MM.1S (cell line): ENCODE measurements at regions not wholly inside any gene's neighbourhood (a gene's known extent, or its start where the extent isn't known, plus 50 kb on each side); places are given as distances from the start of the nearest gene placed in this dataset.

ENCODE experiments used
- EZH2 ChIP-seq: fragments of 300-600 bp; sonication (generic); optimal IDR thresholded peaks from 2 replicates; pipeline ENCODE3; 2017; ENCODE audit warnings: low read depth, mild to moderate bottlenecking, antibody characterized with exemption, low read length, mixed read lengths
- TF ChIP-seq, protein P1 (sequence below): fragments of 300-600 bp; sonication (generic); IDR thresholded peaks from 2 replicates; pipeline ENCODE4 v1.5.1; 2016; ENCODE audit warnings: antibody characterized with exemption, low read length, mixed read lengths

DNA sequence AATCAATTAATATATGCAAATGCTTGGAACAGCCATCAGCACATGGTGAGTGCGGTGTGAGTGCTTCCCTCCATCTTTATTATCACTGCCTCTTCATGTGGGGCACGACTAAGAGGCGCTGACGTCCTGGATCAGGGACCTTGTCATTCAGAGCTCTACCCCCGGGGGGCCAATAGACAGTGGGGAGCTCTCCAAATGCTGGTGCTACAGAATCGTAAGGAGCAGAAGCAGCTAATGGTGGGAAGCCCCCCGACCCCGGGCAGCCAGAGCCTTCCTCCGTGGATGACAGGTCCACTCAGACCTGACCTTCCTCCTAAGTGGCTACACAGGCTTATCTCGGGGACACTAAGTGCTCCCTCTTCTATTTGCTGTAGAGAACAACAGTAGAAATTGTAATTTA, 257.5 kb upstream of the PMEPA1 start:
- TF ChIP-seq, protein P1, sequence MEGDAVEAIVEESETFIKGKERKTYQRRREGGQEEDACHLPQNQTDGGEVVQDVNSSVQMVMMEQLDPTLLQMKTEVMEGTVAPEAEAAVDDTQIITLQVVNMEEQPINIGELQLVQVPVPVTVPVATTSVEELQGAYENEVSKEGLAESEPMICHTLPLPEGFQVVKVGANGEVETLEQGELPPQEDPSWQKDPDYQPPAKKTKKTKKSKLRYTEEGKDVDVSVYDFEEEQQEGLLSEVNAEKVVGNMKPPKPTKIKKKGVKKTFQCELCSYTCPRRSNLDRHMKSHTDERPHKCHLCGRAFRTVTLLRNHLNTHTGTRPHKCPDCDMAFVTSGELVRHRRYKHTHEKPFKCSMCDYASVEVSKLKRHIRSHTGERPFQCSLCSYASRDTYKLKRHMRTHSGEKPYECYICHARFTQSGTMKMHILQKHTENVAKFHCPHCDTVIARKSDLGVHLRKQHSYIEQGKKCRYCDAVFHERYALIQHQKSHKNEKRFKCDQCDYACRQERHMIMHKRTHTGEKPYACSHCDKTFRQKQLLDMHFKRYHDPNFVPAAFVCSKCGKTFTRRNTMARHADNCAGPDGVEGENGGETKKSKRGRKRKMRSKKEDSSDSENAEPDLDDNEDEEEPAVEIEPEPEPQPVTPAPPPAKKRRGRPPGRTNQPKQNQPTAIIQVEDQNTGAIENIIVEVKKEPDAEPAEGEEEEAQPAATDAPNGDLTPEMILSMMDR, result no peak
- no peak for TF ChIP-seq EZH2
